Calu3 (cell line): ENCODE measurements at regions not wholly inside any gene's neighbourhood (a gene's known extent, or its start where the extent isn't known, plus 50 kb on each side); places are given as distances from the start of the nearest gene placed in this dataset.

Experiments
- BruUV-seq: library from RNA; stranded (reverse); fragments of 400-500 nt; replicated peaks from 2 replicates; lab custom pipeline; 2021; lab: Mats Ljungman, UMichigan
- CTCF ChIA-PET: fragments of 300-600 bp; sonication (Branson Sonifier 250); formaldehyde crosslinking; loops from one replicate; lab custom pipeline; 2022; ENCODE audit warnings: antibody characterized with exemption; lab: Charles Lee
- DNase-seq: peaks from one replicate; pipeline ENCODE4 v3.0.0; 2022
- H3K27ac Mint-ChIP-seq: one replicate; pipeline ENCODE4 v1.8.0; 2022; ENCODE audit warnings: mixed read lengths; ENCODE audit not compliant: unreplicated experiment
- H3K27me3 Mint-ChIP-seq: one replicate; pipeline ENCODE4 v1.8.0; 2022; ENCODE audit warnings: mixed read lengths; ENCODE audit not compliant: unreplicated experiment
- H3K36me3 Mint-ChIP-seq: one replicate; pipeline ENCODE4 v1.8.0; 2022; ENCODE audit warnings: mild to moderate bottlenecking, moderate library complexity, mixed read lengths; ENCODE audit not compliant: insufficient read depth, unreplicated experiment
- H3K4me1 Mint-ChIP-seq: one replicate; pipeline ENCODE4 v1.8.0; 2022; ENCODE audit warnings: mild to moderate bottlenecking, low read depth, mixed read lengths; ENCODE audit not compliant: unreplicated experiment
- H3K4me3 Mint-ChIP-seq: one replicate; pipeline ENCODE4 v1.8.0; 2022; ENCODE audit warnings: mild to moderate bottlenecking, low read depth, moderate library complexity, mixed read lengths; ENCODE audit not compliant: unreplicated experiment
- H3K9me3 Mint-ChIP-seq: one replicate; pipeline ENCODE4 v1.8.0; 2022; ENCODE audit warnings: low read depth, mixed read lengths; ENCODE audit not compliant: unreplicated experiment
- CTCF ChIP-seq: fragments of 200-600 bp; IDR thresholded peaks from one replicate; pipeline ENCODE4 v1.8.0; 2022; ENCODE audit warnings: antibody characterized with exemption; ENCODE audit not compliant: unreplicated experiment
- intact Hi-C: fragments of 100-400 bp; cut with micrococcal nuclease; formaldehyde crosslinking; loops from one replicate; pipeline ENCODE4 v1.10.0; 2022; ENCODE audit not compliant: unreplicated experiment

GRCh38 chr15:70387081-70387480, 289.4 kb upstream of the TLE3 start:
- no TSS peak for BruUV-seq
- Mint-ChIP-seq H3K27ac (no peak overlapping the region), H3K4me3 (no peak overlapping the region), H3K27me3 (peaks cover 14% of the 10 kb centered on the region), H3K9me3 (no peaks in the 10 kb centered on the region), H3K36me3 (no peaks in the 10 kb centered on the region), H3K4me1 (no peaks in the 10 kb centered on the region)
- intact Hi-C loops, result no loop called here
- CTCF ChIA-PET, result no interaction called here
- TF ChIP-seq CTCF, result no peak
- DNase-seq, result no peak

GRCh38 chr15:70385711-70386110, 288.0 kb upstream of the TLE3 start:
- intact Hi-C loops, result no loop called here
- no TSS peak for BruUV-seq
- CTCF ChIA-PET, result no interaction called here
- Mint-ChIP-seq H3K36me3 (no peaks in the 10 kb centered on the region), H3K4me1 (no peaks in the 10 kb centered on the region), H3K9me3 (no peaks in the 10 kb centered on the region), H3K27me3 (peaks cover 14% of the 10 kb centered on the region), H3K27ac (no peak overlapping the region), H3K4me3 (no peak overlapping the region)
- no peak for DNase-seq
- no peak for TF ChIP-seq CTCF

- H3K4me3 Mint-ChIP-seq, result no peak overlapping the region
- H3K36me3 Mint-ChIP-seq, result no peaks in the 10 kb centered on the region
- no peak for TF ChIP-seq CTCF
- DNase-seq, result no peak
- no peaks in the 10 kb centered on the region for H3K9me3 Mint-ChIP-seq
- CTCF ChIA-PET, result no interaction called here
- BruUV-seq, result no TSS peak
- intact Hi-C loops, result no loop called here
- peaks cover 14% of the 10 kb centered on the region for H3K27me3 Mint-ChIP-seq
- H3K4me1 Mint-ChIP-seq, result no peaks in the 10 kb centered on the region
- no peak overlapping the region for H3K27ac Mint-ChIP-seq
Observed at GRCh38 chr15:70385052-70385451, 287.3 kb upstream of the TLE3 start.

GRCh38 chr15:70383856-70384255, 286.1 kb upstream of the TLE3 start:
- intact Hi-C loops, result no loop called here
- Mint-ChIP-seq H3K36me3 (no peaks in the 10 kb centered on the region), H3K27ac (no peak overlapping the region), H3K4me1 (no peaks in the 10 kb centered on the region), H3K4me3 (no peak overlapping the region), H3K27me3 (peaks cover 14% of the 10 kb centered on the region), H3K9me3 (no peaks in the 10 kb centered on the region)
- no peak for DNase-seq
- TF ChIP-seq CTCF, result no peak
- CTCF ChIA-PET, result interaction anchor here (1.0 kb wide), 1 partner anchor 48 kb away, joined by 4 read pairs; no protein-coding TSS in a partner anchor
- no TSS peak for BruUV-seq
